CD4-positive, alpha-beta T cell treated with Interleukin-15 for 1 hour (primary cell): ENCODE measurements at regions not wholly inside any gene's neighbourhood (a gene's known extent, or its start where the extent isn't known, plus 50 kb on each side); places are given as distances from the start of the nearest gene placed in this dataset.

Experiments used
- DNase-seq: peaks from one replicate; pipeline ENCODE4 v3.0.0-alpha.2; 2020

DNA sequence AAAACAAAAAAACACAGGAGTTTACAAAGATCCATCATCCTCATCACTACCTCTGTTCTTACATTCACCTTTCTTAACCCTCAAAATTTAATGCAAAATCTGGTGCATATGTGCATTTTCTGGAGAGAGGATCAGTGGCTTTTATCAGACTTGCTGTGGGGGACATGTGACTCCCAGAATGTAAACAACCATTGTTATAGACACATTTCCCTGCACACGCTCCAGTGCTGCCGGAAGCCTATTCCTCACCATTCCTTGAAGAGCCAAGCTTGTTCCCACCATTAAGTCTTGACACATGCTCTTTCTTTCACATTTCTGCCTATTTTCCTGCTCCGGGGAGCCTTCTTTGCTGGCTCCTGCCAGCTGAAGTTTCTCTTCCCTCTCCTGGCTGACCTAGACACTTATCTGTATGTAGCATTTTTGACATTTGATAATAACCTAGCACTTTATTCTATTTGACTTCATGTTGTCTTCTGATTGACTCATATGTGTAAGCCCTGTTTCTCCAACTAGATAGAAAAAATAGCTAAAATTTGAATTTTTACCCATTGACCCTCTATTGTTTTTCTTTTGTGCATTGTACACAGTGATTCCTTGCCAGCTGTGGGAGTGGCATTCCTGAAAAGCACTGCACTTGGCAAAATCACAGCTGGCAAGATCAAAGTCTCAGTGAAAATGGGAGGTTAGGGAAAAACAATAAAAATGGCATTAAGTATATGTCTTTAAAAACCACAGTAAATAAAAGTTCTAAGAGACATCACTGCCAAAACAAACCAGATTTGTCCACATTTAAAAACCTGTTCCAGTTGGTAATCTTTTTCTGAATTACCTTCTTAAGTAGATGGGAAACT, 76.8 kb upstream of the CIBAR2 start:
- DNase-seq, result no peak

DNA sequence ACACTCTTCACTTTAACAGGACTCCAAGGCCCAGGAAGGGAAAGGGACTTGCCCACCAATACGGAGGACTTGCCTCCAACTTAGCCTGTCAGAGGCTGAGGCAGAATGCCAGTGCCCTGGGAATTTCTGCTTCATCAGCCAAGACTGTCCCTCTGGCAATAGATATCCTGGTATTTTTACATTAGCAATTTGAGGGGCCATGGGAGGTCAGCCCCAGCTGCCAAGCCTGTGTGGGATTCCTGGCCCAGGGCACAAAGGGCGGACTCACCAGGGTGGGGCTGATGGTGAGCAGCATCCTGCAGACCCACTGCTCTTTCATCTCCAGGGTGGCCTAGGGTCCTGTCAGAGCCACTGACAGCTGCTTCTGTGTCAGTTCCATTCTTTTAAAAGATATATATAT, 78.3 kb upstream of the CIBAR2 start:
- DNase-seq, result no peak

GRCh38 chr16:85191341-85191965, 79.2 kb upstream of the CIBAR2 start:
- no peak for DNase-seq

GRCh38 chr16:85192238-85193114, 80.2 kb upstream of the CIBAR2 start:
- DNase-seq, result no peak

GRCh38 chr16:85193115-85193493, 80.8 kb upstream of the CIBAR2 start:
- no peak for DNase-seq

- no peak for DNase-seq
These were observed 81.6 kb upstream of the CIBAR2 start for GRCh38 chr16:85193876-85194275.

GRCh38 chr16:85194307-85195270, 82.3 kb upstream of the CIBAR2 start:
- no peak for DNase-seq

GRCh38 chr16:85195271-85195647, 83.0 kb upstream of the CIBAR2 start:
- no peak for DNase-seq

- no peak for DNase-seq
These were observed 83.9 kb upstream of the CIBAR2 start for GRCh38 chr16:85195900-85196772.

DNA sequence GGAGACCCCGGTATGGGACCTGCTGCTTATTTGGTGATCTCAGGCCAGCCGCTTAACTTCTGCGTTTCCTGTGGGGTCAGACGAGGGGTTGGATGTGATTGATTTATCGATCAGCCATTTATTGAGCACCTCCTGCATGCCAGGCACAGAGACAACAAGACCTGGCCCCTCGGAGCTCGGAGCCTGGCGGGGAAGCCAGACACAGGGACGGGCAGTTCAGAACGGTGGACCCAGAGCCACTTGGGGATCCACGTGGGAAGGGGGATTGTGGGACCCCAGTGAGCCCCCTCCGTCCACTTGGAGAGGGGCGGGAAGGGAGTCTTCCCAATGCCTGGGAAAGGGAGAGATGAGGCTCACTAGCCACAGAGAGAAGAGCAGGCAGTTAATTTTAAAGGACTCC, 84.7 kb upstream of the CIBAR2 start:
- no peak for DNase-seq

DNA sequence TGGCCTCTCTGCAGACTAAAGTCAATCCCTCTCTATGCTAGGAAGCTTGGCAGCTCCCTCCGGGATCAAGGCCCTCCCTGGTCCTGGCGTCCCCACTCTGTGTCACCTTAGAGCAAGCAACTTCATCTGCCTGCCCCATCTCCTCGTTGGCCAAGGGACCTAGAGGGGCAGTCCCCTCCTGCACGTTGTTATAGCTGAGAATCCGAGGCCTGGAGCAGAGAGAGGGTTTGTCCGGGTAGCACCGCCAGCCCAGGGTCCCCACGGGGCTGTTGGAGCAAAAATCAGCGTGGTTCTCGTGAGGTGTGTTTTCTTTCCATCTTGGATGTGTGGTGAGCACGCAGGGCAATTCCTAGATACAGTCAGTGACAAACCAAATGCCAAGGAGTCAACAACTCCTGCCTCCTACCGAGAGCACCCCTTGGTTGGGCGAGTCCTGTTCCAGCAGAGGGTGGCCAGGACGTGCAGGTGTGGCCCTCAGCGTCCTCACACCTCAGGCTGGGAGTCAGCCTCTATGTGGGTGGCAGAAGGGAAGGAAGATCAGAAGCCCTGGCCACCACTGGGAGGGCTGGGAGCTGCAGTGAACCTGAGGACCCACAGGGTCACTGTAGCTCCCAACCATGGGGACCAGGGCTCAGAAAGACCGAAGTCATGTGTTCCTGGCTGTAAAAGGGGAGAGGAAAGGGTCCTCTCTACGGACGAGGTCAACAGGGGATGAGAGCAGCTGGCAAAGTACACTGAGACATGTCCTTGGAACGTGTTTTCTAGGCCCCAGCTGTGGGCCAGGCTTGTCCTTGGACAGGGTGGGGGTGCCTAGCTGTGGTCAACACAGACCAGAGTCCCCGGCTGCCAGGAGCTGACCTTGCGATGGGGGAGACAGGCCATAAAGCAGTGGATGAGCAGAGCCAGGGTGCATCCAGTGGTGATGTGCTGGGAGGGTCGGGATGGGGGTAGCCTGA, 85.6 kb upstream of the CIBAR2 start:
- DNase-seq, result no peak

DNA sequence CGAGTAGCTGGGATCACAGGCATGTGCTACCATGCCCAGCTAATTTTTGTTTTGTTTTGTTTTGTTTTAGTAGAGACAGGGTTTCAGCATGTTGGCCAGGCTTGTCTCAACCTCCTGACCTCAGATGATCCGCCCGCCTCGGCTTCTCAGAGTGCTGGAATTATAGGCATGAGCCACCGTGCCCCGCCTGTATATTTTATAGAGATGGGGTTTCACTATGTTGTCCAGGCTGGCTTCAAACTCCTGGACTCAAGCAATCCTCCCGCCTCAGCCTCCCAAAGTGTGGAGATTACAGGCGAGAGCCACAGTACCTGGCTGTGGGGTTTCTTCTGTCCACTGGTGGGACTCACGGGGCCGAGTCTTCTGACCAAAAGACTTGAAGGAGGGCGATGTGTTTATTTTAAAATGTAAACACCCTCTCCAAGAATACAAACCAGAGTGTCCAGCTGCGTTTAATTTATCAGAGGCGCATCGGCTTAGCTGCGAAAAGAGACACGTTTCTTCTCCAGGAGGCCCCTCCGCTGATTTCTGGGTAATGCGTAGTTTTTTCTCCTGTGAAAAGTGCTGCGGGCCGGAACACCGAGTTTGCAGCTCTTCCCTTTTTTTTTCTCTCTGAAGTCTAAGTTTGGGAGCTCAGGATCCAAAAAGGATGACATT, 86.9 kb upstream of the CIBAR2 start:
- DNase-seq, result no peak

GRCh38 chr16:85199880-85200279, 87.6 kb upstream of the CIBAR2 start:
- DNase-seq, result no peak

GRCh38 chr16:85200471-85201278, 88.4 kb upstream of the CIBAR2 start:
- DNase-seq, result no peak

- DNase-seq, result no peak
These were observed 89.3 kb upstream of the CIBAR2 start for GRCh38 chr16:85201574-85201973.

DNA sequence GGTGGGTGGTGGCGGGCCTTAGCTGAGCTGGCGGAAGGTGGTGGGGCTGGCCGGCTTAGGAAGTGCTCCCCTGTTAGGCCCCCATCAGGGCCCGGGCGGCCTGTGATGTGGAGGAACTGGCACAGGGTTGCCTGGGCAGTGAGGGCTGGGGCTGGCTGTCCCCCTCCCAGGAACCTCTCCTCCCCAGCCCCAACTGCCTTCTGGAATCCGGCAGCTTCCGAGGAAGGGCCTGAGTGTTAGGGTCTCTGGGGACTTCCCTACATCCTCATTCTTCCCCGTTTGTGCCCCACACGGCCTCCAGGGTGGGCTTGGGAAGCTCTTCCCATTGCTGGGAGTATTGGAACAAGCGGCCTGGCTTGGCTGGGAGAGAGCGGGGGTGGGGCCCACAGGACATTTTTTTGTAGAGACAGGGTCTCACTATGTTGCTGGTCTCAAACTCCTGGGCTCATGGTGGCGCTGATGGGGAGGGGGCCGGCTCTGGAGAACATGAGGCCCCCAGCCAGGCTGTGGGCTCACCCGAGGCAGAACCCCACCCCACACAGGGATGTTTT, 89.9 kb upstream of the CIBAR2 start:
- no peak for DNase-seq

GRCh38 chr16:85202631-85203461, 90.6 kb upstream of the CIBAR2 start:
- DNase-seq, result no peak

GRCh38 chr16:85203462-85203813, 91.2 kb upstream of the CIBAR2 start:
- no peak for DNase-seq
